NCI-H82 treated with DMSO at 0.1 percent for 48 hours (cell line): ENCODE measurements at regions not wholly inside any gene's neighbourhood (a gene's known extent, or its start where the extent isn't known, plus 50 kb on each side); places are given as distances from the start of the nearest gene placed in this dataset.
"Not testable (repeated sequence)": the region's sequence is repeated elsewhere in the genome, so short reads cannot be mapped to it uniquely, and the experiment has no call there.

Source experiments
- DNase-seq: peaks from one replicate; lab custom pipeline; 2025; ENCODE audit not compliant: unreplicated experiment; lab: John Stamatoyannopoulos, UW

DNA sequence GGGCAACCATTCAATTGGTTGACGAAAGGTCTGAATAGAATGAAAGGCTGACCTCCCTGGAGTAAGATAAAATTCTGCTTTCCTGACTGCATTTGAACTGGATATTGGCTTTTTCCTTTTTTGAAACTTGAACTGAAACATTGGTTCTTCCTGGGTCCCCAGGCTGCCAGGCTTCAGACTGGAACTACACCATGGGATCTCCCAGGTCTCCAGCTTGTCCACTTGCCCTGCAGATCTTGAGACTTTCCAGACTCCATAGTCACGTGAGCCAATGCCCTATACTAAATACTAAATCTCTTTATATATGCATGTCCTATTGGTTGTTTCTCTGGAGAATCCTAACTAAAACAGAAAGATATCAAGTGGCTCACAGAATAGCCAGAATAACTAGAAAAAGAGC, 118.7 kb upstream of the KRR1 start:
- no peak for DNase-seq

DNA sequence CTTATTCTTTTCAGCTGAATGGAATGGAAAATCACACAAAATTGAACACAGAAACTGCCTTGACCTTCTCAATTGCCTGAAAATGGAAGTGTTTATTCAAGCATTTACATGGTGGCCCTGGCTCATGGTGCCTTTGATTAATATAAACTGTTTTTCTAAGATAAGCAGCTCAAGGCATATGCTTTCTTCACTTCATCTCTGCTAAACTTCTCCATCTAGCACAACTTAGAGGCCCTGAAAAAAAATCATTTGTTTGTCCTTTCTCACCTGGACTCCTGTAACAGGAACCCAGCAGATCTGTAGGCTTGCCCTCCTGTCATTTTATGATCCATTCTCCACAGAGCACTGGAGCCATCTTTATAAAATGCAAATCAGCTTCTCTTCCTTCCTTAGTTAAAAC, 117.5 kb upstream of the KRR1 start:
- no peak for DNase-seq

DNA sequence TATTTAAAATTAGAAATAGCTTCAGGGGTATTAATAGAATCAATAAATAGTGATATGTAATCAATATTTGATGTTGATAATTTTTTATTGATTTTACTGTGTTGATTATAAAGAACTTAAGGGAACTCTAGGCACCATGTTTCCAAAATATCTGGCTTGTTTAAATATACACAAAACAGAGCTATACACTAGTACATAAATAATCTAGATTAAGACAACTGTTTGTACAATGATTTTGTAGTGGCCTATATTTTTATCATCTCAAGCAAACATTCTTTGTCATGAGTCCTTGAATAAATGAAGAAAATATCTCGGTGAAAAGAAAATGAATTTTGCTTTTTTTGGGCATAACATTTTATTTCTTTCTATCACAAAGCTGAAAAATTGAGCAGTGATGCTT, 117.1 kb upstream of the KRR1 start:
- DNase-seq: no peak

DNA sequence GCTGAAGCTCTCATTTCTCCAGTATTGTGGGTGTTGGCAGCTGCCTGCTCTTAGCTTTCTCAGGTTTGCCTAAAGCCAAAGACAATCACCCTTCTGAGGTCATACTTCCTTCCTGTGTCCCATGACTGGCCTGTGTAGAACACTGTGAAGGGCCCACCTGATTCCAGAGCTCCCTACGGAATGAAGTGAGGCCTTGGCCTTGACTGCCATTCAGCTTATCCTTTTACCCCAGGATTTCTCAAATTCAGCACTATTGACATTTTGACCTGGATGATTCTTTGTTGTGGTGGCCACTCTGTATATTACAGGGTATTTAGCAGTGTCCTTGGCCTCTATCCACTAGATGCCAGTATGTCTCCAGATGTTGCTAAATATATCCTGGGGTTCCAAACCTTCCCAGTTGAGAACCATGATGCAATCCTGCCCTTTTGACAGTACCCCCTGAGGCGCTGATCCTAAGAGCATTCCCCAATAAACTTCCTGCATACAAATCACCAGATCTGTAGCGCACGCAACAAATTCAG, 112.3 kb upstream of the KRR1 start:
- no peak for DNase-seq

DNA sequence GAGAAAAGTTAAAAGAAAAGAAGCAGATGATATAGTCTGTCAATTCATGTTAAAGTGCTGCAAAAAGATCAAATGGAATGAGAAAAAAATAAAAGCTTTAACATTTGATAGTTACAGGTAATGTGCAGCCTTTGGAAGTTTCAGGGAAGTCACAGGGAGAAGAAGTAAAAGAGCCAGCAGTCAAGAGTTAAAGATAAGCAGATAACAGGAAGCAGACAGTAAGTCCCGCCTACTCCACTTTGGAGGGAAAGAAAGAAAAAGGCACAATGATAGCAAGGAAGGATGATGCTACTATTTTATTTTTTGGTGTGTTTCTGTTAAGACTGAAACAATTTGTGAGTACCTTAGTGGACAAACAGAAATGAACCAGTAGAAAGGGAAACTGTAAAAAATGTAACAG, 111.1 kb upstream of the KRR1 start:
- no peak for DNase-seq

DNA sequence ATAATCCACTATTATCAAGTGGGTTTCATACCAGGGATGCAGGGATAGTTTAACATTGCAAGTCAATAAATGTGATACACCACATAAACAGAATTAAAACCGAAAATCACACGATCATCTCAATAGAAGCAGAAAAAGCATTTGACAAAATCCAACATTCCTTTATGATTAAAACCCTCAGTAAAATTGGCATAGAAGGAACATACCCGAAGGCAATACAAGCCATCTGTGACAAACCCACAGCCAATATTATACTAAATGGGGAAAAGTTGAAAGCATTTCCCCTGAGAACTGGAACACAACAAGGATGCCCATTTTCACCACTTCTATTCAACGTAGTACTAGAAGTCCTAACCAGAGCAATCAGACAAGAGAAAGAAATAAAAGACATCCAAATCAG, 103.0 kb upstream of the KRR1 start:
- not testable (repeated sequence) for DNase-seq

DNA sequence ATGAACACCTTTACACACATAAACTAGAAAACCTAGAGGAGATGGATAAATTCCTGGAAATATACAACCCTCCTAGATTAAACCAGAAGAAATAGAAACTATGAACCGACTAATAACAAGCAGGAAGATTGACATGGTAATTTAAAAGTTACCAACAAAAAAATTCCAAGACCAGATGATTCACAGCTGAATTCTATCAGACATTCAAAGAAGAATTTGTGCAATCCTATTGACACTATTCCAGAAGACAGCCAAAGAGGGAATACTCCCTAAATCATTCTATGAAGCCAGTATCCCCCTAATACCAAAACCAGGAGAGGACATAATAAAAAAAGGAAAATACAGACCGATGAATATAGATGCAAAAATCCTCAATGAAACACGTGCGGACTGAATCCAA, 102.6 kb upstream of the KRR1 start:
- DNase-seq: no peak

DNA sequence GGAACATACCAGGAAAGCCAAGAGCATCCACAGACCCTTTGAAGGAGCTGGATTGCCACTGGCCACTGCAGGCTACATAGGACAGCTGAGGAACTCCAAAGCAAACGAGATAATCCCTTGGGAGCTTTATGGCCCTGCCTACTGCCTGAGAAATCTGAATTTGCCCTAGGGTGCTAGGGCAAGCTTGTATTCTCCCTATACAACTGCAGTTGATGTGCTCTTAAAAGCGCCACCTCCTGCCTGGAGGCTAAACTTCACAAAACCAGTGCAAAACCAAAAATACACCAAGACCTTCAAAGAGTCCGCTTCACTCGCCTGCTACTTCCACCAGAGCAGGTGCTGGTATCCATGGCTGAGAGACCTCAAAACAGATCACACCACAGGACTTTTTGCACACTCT, 99.6 kb upstream of the KRR1 start:
- no peak for DNase-seq

DNA sequence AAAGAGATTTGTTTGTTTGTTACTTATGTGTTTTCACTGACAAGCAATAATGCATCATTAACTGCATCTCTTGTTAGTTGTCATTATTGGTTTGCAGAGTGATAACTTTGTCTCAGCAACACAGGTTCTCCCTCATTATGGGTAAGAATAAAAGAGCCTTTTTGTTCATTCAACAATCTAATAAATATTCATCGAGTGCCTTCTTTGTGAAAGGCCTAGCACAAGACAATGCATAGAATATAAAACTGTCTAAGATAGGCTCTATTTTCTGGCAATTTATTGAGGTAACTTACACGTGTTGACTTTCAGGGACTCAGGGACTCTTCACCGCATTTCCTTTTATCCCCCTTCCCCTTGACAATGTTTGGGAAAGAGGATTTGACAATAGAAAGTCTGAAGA, 95.5 kb upstream of the KRR1 start:
- DNase-seq: no peak

DNA sequence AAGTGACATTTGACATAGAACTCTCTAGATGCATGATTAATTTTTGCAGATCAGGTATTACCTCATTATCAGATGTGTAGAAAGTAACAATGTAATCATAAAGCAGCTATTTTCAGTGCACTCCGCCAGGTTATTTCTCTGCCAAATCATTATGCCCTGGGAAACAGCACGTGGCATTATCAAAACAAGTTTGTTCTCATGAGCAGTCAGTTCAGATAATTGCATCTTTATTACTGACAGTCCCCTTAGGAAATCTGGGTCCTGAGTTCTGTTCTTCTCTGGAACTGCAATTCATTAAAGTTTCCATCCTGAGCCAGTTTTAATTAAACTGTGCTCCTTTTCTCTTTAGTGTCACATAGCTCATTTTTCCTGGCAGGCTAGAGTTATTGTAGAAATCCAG, 94.7 kb upstream of the KRR1 start:
- DNase-seq: no peak

DNA sequence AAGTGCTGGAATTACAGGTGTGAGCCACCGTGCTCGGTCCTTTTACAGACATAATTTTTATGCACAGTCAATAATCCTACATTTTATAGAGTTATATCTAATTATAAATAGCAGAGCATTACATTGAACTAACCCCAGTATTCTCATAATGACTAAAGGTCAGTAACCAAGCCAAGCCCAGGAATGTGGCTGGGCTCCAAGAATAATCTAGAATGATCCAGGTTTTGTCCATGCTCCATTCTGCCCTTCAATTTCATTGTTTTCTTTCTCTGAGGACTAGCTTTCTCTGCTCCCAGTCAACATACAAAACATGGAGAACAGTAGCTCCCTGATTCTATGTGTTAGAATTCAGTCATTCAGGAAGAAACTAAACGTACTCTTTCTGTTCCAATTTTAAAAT, 92.1 kb upstream of the KRR1 start:
- no peak for DNase-seq

DNA sequence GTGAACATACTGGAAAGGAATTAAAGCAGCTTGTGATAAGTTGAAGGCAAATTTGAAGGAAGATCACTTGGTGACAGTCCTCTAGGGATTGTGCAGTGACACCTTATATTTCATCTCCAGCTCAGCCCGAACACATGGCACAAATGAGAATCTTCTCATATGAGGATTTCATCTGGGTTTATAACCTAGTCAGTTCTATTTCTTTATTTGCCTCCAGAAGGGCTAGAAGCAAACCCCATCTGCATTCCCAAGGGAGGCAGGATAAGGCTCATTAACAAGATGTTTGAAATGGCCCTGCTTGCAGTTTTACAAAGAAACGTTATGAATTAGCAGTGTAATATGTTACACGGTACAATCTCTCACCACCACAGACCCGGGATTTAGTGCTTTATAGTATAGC, 90.7 kb upstream of the KRR1 start:
- DNase-seq: peak; percentile 63

DNA sequence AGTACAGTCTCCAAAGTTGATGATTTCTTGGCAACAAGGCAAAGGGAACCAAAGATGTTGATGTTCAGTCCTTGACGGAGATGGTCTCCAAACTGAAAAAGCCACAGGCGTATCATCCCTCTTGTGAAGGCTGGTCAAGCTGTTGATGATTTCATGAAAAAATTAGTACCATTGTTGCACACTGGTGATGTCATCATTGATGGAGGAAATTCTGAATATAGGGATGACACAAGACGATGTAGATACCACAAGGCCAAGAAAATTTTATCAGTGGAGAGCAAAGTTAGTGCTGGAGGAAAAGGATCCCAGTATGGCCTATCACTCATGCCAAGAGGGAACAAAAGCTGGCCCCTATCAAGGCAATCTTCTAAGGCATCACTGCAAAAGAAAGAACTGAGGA, 88.7 kb upstream of the KRR1 start:
- DNase-seq: no peak

DNA sequence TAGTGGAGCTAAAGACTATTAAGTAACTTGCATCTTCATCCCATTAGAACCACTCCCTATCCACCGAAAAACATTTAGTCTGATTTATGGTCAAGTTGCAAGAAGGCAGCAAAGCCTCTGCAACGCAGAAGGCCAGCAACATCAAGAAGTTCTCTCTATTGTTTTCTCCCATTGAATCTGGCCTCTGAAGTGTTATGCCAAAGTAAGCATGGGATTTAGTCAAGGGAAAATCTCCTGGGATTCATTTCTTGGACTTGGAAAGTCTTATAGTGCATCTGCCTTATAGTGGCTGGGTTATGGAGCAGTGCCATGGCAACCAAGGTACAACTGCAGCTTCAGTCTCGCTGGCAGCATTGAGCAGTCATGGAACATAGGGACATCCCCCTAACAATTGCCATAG, 87.7 kb upstream of the KRR1 start:
- DNase-seq: peak; percentile 79

DNA sequence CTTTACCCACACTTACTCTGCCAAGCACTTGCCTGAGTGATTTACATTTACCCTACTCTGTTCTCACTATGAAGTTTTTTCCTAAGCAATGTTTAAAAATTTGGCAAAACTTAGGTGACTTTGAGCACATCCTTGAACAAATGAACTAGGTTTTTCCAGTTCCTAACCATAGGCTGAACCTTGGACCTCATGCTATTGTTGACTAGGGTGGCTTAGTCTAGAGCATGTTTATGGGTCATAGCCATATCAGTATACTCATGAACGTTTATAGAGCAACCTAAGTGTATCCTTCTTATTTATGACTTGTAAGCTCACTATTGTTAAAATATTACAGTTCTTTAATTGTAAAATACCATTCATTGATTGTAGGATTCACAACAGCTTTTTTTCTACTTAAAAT, 85.0 kb upstream of the KRR1 start:
- no peak for DNase-seq

DNA sequence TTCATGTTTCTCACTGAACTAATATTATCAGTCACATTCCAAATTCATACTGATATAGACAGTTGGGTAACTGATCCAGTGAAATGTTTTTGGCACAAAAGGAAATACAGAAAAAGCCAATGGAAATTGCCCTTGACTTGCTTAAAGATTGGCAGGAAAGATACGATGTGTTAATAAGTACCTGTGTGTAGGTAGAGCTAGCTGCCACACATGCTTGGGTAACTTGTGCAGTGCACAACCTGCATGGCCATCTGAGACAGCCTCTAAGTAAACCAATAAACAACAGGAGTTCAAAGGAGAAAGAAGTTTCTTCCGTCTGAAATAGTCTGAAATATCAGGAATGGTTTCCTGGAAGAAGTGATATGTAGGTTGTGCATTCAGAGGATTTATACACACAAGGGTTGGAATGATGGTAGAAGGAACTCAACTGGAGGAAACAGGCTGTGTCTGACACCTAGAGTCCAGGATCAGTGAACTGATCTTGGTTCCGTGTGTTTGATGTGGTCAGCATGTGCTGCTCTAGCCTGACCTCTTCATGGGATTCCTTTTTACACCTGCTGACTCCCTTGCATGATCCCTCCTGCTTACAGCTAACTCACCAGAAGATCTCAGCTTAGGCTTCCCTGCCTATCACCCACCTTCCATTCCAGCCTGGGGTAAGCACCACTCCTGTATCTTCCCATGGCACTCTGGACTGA, 81.4 kb upstream of the KRR1 start:
- DNase-seq: no peak

DNA sequence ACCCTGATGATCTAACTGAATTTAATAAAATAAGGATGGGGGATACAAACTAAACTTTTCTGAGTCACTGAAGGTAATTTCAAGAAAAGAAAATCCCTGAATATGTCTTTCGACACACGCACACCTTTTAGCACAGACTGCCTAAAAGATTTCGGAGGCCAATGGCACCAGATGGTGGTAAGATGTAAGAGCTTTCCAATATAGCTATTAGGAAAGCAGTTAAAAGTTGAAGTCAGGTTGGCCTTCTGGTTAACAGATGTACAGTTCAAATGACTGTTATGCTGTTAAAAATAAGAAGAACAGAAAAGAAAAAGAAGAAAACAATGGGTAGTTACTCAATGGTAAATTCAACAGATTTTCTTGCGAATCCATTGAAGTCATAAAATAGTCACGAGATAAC, 80.7 kb upstream of the KRR1 start:
- peak; percentile 80 for DNase-seq

DNA sequence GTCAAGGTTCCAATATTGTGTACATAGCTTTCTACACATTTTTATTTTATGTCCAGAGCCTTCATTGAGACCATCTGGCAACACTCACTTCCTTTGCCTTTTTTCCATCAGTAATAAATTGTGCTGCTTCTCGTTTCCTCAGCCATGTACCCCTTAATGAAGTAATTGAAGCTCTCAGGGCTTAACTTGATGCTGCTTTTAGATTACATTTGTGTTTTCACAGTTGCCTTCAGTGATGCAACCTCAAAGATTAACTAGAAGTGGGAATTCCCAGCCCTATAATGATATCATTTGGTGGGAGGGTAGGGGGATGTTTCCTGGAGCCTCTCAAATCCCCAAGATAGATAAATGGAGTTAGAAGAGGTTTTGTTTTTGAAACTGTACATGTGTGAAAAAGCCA, 80.2 kb upstream of the KRR1 start:
- DNase-seq: peak; percentile 82

DNA sequence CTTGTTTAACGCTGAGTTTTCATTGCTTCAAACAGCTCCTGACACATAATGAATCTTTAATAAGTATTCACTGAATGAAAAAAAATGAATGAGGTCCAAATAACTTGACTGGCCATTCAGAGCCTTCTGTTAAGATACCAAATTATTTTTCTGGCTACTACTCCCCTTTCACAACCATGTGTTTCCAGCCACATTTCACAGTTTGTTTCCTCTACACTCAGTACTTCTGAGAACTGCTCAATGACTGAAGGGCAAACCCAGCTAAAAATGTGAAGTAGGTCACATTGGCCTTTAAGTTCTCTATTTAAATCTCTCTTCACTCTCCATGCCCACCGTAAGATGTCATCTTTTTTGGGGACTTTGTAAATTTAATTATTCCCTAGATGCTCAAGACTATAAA, 78.4 kb upstream of the KRR1 start:
- DNase-seq: no peak

DNA sequence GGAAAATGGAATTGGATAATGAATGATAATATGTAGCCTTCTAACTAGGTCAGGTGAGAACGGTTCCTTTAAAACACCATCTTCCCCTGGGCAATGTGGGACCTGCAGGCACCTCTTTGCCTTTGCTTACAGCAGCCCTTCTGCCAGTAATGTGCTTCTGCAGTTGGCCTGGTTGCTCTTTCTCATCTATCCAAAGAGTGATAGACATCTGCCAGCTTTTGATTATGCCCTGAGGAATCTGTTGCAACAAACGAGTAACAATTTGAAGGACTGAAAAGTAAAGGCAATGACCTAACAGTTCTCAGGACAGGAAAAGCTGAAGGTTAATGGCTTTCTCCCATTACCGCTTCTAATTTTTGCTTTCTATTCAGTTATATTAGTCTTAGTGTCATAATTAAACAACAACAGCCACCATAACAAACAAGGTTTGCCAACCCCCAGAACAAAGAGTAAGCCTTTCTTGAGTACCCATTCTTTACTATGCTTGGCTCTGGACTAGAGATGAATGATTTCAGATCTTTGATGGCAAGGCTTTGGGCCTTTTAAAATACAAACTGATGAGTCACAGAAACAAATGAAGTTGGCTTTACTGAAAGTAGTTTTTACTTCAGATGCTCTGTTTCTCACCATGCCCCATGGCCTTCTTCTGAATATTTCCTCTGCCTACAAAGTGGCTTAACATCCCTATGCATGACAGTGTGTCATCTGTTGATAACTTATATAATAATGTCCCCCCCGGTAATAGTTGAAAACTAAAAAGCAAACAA, 76.1 kb upstream of the KRR1 start:
- no peak for DNase-seq

DNA sequence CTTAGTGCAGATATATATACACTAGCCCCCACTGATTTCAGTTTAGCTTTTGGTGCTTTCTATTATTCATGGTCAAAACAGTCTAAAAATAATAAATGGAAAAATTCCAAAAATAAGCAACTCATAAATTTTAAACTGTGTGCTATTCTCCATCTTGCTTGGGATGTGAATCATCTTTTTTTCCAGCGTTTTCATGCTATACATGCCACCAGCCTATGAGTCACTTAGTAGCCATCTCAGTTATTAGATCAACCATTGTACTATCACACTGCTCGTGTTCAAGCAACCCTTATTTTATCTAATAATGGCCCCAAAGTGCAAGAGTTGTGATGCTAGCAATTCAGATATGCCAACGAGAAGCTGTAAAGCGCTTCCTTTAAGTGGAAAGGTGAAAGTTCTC, 73.9 kb upstream of the KRR1 start:
- no peak for DNase-seq

DNA sequence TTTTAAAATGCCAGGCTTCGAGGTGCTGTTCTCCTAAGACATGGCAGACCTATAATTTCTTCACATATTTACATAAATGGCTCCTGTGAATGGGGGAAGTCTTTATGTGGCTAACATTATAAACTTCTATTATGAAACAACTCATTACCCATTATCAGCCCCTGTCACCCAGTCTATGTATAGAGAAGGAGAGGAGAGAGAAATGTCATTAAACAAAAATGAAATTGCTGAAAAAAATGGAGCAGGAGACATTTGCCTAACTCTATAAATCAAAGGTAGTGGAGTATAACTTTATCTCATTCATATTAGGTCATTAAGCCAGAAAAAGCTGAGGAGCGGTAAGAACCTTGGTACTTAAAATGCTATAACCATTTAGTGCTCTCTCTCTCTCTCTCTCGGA, 71.9 kb upstream of the KRR1 start:
- no peak for DNase-seq

DNA sequence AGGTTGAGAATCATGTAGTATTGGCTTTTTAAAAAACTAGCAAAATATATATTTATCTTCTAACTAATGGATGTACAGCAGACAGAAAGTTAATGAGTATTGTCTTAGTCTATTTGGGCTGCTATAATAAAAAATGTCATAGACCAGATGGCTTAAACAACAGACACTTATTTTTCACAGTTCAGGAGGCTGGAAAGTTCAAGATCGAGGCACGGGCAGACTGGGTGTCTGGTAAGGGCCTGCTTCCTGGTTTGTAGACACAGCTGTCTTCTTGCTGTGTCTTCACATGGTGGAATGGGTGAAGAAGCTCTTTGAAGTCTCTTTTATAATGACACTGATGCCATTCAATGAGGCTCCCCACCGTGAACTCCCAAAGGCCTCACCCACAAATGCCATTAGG, 70.1 kb upstream of the KRR1 start:
- no peak for DNase-seq
